22Rv1 (cell line): ENCODE measurements at regions not wholly inside any gene's neighbourhood (a gene's known extent, or its start where the extent isn't known, plus 50 kb on each side); places are given as distances from the start of the nearest gene placed in this dataset.

Experiments used
- ZFX ChIP-seq: fragments of 450-650 bp; IDR thresholded peaks from 2 replicates; pipeline ENCODE4 v1.6.1; 2017; ENCODE audit warnings: antibody characterized with exemption, borderline replicate concordance
- TF ChIP-seq, protein P1 (sequence below): fragments of 450-650 bp; IDR thresholded peaks from 2 replicates; pipeline ENCODE4 v1.5.1; 2017; ENCODE audit warnings: mild to moderate bottlenecking

DNA sequence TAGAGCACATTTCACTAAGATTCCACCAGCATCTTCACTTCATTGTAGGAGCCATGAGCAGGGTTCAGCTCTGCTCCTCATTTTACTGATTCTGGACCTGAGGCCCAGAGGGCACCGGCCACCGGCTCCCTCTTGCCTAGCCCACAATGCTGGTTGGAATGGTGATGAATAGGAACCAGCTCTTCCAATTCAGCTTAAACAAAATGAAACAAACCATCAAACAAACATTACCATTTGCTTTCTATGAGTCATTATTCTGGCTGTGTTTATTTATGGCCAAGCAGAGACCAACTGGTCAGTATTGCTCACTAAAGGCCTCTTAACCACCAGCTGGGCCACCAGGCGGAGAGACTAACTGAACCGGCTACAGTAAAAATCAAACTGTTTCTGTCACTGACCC, 176.7 kb downstream of the MTX2 start:
- TF ChIP-seq, protein P1, sequence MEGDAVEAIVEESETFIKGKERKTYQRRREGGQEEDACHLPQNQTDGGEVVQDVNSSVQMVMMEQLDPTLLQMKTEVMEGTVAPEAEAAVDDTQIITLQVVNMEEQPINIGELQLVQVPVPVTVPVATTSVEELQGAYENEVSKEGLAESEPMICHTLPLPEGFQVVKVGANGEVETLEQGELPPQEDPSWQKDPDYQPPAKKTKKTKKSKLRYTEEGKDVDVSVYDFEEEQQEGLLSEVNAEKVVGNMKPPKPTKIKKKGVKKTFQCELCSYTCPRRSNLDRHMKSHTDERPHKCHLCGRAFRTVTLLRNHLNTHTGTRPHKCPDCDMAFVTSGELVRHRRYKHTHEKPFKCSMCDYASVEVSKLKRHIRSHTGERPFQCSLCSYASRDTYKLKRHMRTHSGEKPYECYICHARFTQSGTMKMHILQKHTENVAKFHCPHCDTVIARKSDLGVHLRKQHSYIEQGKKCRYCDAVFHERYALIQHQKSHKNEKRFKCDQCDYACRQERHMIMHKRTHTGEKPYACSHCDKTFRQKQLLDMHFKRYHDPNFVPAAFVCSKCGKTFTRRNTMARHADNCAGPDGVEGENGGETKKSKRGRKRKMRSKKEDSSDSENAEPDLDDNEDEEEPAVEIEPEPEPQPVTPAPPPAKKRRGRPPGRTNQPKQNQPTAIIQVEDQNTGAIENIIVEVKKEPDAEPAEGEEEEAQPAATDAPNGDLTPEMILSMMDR = no peak
- TF ChIP-seq ZFX = no peak
